Keratinocyte (primary cell): ENCODE measurements at regions not wholly inside any gene's neighbourhood (a gene's known extent, or its start where the extent isn't known, plus 50 kb on each side); places are given as distances from the start of the nearest gene placed in this dataset.

ENCODE experiments used
- DNase-seq: peaks from one replicate; pipeline ENCODE4 v3.0.0-alpha.2; 2011; ENCODE audit warnings: low read depth, missing footprints, low spot score
- FAIRE-seq: peaks from 2 replicates; lab custom pipeline; 2011; peaks lifted over from hg19 to GRCh38; lab: Jason Lieb, UNC
- H2AFZ ChIP-seq: 2 replicates; pipeline ENCODE4 v1.6.0; 2012; ENCODE audit warnings: low read length, control low read depth, inconsistent platforms; ENCODE audit not compliant: control insufficient read depth
- H3K27ac ChIP-seq: 2 replicates; pipeline ENCODE4 v1.5.1; 2011; ENCODE audit warnings: low read length; ENCODE audit not compliant: control insufficient read depth, insufficient read depth
- H3K27me3 ChIP-seq: 3 replicates; pipeline ENCODE4 v1.6.0; 2011; ENCODE audit warnings: low read length; ENCODE audit not compliant: control insufficient read depth, insufficient read depth; ENCODE audit errors: extremely low read depth
- H3K36me3 ChIP-seq, 2 experiments: 2 replicates in 1 of 2; 3 replicates in 1 of 2; pipeline ENCODE4 v1.5.1; 2011; ENCODE audit warnings: low read length in 2 of 2, mild to moderate bottlenecking in 1 of 2; ENCODE audit not compliant: control insufficient read depth in 2 of 2, insufficient read depth in 2 of 2; ENCODE audit errors: extremely low read depth in 1 of 2
- H3K4me1 ChIP-seq: 3 replicates; pipeline ENCODE4 v1.5.1; 2011; ENCODE audit warnings: low read length; ENCODE audit not compliant: control insufficient read depth, insufficient read depth; ENCODE audit errors: extremely low read depth
- H3K4me2 ChIP-seq: 3 replicates; pipeline ENCODE4 v1.6.0; 2011; ENCODE audit warnings: low read depth, low read length; ENCODE audit not compliant: control insufficient read depth, insufficient read depth; ENCODE audit errors: extremely low read depth
- H3K4me3 ChIP-seq, 3 experiments: fragments of 200-600 bp in 1 of 3; sonication (generic) in 1 of 3; 2 replicates in 2 of 3; 3 replicates in 1 of 3; pipeline ENCODE4 v1.5.1; 2011 to 2016; ENCODE audit warnings: low read length in 3 of 3, mild to moderate bottlenecking in 3 of 3, control low read depth in 2 of 3, inconsistent platforms in 1 of 3, low read depth in 1 of 3, mixed read lengths in 1 of 3, mixed run types in 1 of 3, moderate library complexity in 1 of 3; ENCODE audit not compliant: control insufficient read depth in 2 of 3, insufficient read depth in 2 of 3; ENCODE audit errors: extremely low read depth in 1 of 3
- H3K79me2 ChIP-seq: 2 replicates; pipeline ENCODE4 v1.6.0; 2012; ENCODE audit warnings: low read length; ENCODE audit not compliant: control insufficient read depth, insufficient read depth
- H3K9ac ChIP-seq: 3 replicates; pipeline ENCODE4 v1.6.0; 2011; ENCODE audit warnings: low read length; ENCODE audit not compliant: control insufficient read depth, insufficient read depth; ENCODE audit errors: extremely low read depth
- H3K9me1 ChIP-seq: 3 replicates; pipeline ENCODE4 v1.6.0; 2011; ENCODE audit warnings: low read length; ENCODE audit not compliant: control insufficient read depth, insufficient read depth; ENCODE audit errors: extremely low read depth
- H3K9me3 ChIP-seq: 2 replicates; pipeline ENCODE4 v1.5.1; 2012; ENCODE audit warnings: low read depth, low read length; ENCODE audit not compliant: control insufficient read depth
- H4K20me1 ChIP-seq: 3 replicates; pipeline ENCODE4 v1.6.0; 2011; ENCODE audit warnings: low read length; ENCODE audit not compliant: control insufficient read depth, insufficient read depth; ENCODE audit errors: extremely low read depth
- CTCF ChIP-seq, 3 experiments: IDR thresholded peaks in 1 of 3; conservative IDR thresholded peaks in 1 of 3; optimal IDR thresholded peaks in 1 of 3; 2 replicates in 2 of 3; 3 replicates in 1 of 3; pipeline versions ENCODE3 to v1.5.1; 2011; ENCODE audit warnings: low read length in 3 of 3, mild to moderate bottlenecking in 3 of 3, moderate library complexity in 2 of 3, control low read depth in 1 of 3, inconsistent platforms in 1 of 3; ENCODE audit not compliant: insufficient read depth in 2 of 3; ENCODE audit errors: extremely low read depth in 1 of 3
- EZH2 ChIP-seq: IDR thresholded peaks from one replicate; pipeline ENCODE4 v1.6.1; 2012; ENCODE audit warnings: inconsistent platforms, mild to moderate bottlenecking, low read length, moderate library complexity
- dilution Hi-C: fragments of 300-500 bp; cut with MboI; formaldehyde crosslinking; loops from one replicate; pipeline ENCODE4 v1.7.0; 2020; ENCODE audit warnings: low sequenced_read_pairs; ENCODE audit not compliant: extremely low pct_ligation_motif_present

- H3K4me3 ChIP-seq = no peak overlapping the region
- no peaks in the 10 kb centered on the region for H4K20me1 ChIP-seq
- H3K36me3 ChIP-seq = no peaks in the 10 kb centered on the region
- dilution Hi-C loops = no loop called here
- H3K9me1 ChIP-seq = no peaks in the 10 kb centered on the region
- TF ChIP-seq EZH2 = no peak
- no peak for TF ChIP-seq CTCF (optimal IDR thresholded peaks at IDR 0.05 in 1 of 3, IDR thresholded peaks at IDR 0.05 in 1 of 3, conservative IDR thresholded peaks at IDR 0.05 in 1 of 3; ENCODE audit: extremely low read depth in 1 of 3, insufficient read depth in 2 of 3, low read length in 3 of 3)
- no peak for FAIRE-seq
- no peaks in the 10 kb centered on the region for H3K9me3 ChIP-seq
- no peak overlapping the region for H3K27ac ChIP-seq
- H3K9ac ChIP-seq = no peak overlapping the region
- H3K4me2 ChIP-seq = no peak overlapping the region
- H3K27me3 ChIP-seq = no peaks in the 10 kb centered on the region
- DNase-seq = no peak
- no peak overlapping the region for H2AFZ ChIP-seq
- H3K4me1 ChIP-seq = no peaks in the 10 kb centered on the region
- no peaks in the 10 kb centered on the region for H3K79me2 ChIP-seq
Measured at GRCh38 chr11:12598330-12599256, 75.6 kb upstream of the TEAD1 start.

GRCh38 chr11:12599408-12600143, 74.6 kb upstream of the TEAD1 start:
- H3K27ac ChIP-seq = no peak overlapping the region
- H3K79me2 ChIP-seq = no peaks in the 10 kb centered on the region
- FAIRE-seq (no peak), DNase-seq (no peak)
- no peak overlapping the region for H3K4me2 ChIP-seq
- H4K20me1 ChIP-seq = no peaks in the 10 kb centered on the region
- no peak overlapping the region for H2AFZ ChIP-seq
- H3K9me3 ChIP-seq = no peaks in the 10 kb centered on the region
- dilution Hi-C loops = no loop called here
- H3K9me1 ChIP-seq = no peaks in the 10 kb centered on the region
- H3K9ac ChIP-seq = no peak overlapping the region
- no peaks in the 10 kb centered on the region for H3K36me3 ChIP-seq
- TF ChIP-seq CTCF (optimal IDR thresholded peaks at IDR 0.05 in 1 of 3, IDR thresholded peaks at IDR 0.05 in 1 of 3, conservative IDR thresholded peaks at IDR 0.05 in 1 of 3; ENCODE audit: extremely low read depth in 1 of 3, insufficient read depth in 2 of 3, low read length in 3 of 3) (peak; percentile 70 to 82 (median 78)), EZH2 (no peak)
- H3K4me3 ChIP-seq = no peak overlapping the region
- H3K27me3 ChIP-seq = no peaks in the 10 kb centered on the region
- H3K4me1 ChIP-seq = no peaks in the 10 kb centered on the region
